ENCODE measurements at regions not wholly inside any gene's neighbourhood (a gene's known extent, or its start where the extent isn't known, plus 50 kb on each side); places are given as distances from the start of the nearest gene placed in this dataset.

DNA sequence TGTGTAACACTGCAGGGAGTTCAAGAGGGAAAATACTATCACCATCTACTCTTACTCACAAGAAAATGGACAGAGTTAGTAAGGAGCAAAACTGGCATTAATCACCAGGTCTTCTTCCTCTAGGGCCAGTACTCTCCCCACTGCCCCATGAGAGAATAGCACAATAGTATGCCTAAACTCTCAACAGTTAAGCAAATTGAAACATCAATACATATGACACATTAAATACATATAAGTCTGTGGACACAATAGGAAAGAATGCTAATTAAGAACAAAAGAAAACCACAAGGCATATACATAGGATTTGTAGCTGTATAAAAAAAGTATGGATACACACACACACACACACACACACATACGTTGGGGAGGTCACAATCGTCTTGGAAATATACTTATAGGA, 197.9 kb upstream of the BDNF start:
- TF ChIP-seq, protein P1, sequence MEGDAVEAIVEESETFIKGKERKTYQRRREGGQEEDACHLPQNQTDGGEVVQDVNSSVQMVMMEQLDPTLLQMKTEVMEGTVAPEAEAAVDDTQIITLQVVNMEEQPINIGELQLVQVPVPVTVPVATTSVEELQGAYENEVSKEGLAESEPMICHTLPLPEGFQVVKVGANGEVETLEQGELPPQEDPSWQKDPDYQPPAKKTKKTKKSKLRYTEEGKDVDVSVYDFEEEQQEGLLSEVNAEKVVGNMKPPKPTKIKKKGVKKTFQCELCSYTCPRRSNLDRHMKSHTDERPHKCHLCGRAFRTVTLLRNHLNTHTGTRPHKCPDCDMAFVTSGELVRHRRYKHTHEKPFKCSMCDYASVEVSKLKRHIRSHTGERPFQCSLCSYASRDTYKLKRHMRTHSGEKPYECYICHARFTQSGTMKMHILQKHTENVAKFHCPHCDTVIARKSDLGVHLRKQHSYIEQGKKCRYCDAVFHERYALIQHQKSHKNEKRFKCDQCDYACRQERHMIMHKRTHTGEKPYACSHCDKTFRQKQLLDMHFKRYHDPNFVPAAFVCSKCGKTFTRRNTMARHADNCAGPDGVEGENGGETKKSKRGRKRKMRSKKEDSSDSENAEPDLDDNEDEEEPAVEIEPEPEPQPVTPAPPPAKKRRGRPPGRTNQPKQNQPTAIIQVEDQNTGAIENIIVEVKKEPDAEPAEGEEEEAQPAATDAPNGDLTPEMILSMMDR (IDR thresholded peaks at IDR 0.05) = no peak
- H3K4me3 Mint-ChIP-seq (ENCODE audit: unreplicated experiment) = no peak overlapping the region
- H3K4me1 Mint-ChIP-seq (ENCODE audit: low read depth) = peaks cover 14% of the 10 kb centered on the region
- no peak overlapping the region for H3K27ac Mint-ChIP-seq (ENCODE audit: unreplicated experiment)
- no peaks in the 10 kb centered on the region for H3K36me3 Mint-ChIP-seq (ENCODE audit: low read depth)
- DNase-seq (ENCODE audit: low spot score) = no peak
- no peaks in the 10 kb centered on the region for H3K27me3 Mint-ChIP-seq (ENCODE audit: low read depth)
- H3K9me3 Mint-ChIP-seq (ENCODE audit: low read depth) = no peaks in the 10 kb centered on the region

DNA sequence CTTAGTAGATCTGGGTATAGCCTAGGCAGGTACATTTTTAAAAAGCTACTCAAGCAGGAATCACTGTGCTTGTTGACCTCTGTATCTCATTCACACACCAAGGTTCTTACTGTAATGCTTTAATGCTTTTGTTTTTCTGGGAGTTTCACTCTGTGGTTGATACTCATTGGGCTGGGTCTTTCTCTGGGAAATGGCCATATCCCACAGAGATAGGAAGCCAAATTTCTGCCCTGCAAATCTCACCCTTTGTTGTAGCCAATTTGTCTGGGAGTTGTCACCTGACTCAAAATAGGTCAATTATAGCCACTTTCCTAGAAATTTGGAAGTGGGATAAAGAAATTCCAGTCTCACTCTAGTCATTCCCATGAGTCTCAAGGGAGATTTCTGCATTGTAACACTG, 195.8 kb upstream of the BDNF start:
- Mint-ChIP-seq H3K27ac (ENCODE audit: unreplicated experiment) (no peak overlapping the region), H3K9me3 (ENCODE audit: low read depth) (no peaks in the 10 kb centered on the region), H3K27me3 (ENCODE audit: low read depth) (no peaks in the 10 kb centered on the region), H3K4me1 (ENCODE audit: low read depth) (peaks cover 7% of the 10 kb centered on the region), H3K36me3 (ENCODE audit: low read depth) (no peaks in the 10 kb centered on the region), H3K4me3 (ENCODE audit: unreplicated experiment) (no peak overlapping the region)
- DNase-seq (ENCODE audit: low spot score) = no peak
- TF ChIP-seq, protein P1 (IDR thresholded peaks at IDR 0.05) = no peak

DNA sequence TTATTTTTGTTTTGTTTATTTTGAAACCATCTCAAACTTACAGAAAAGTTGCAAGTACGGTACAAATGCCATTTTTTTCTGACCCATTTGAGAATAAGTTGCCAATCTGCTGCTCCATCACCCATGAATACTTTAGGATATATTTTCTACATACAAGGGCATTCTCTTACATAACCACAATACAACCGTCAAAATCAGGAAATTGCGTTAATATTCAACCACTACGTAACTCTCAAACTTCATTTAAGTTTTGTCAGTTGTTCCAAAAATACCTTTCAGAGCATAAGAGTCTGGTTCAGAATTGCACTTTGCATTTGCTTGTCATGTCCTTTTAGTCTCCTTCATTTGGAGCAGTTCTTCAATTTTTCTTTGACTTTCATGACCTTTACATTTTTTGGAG, 194.3 kb upstream of the BDNF start:
- TF ChIP-seq, protein P1 (IDR thresholded peaks at IDR 0.05) = no peak
- Mint-ChIP-seq H3K4me3 (ENCODE audit: unreplicated experiment) (no peak overlapping the region), H3K27me3 (ENCODE audit: low read depth) (peaks cover 2% of the 10 kb centered on the region), H3K4me1 (ENCODE audit: low read depth) (peaks cover 7% of the 10 kb centered on the region), H3K36me3 (ENCODE audit: low read depth) (peaks cover 2% of the 10 kb centered on the region), H3K9me3 (ENCODE audit: low read depth) (no peaks in the 10 kb centered on the region), H3K27ac (ENCODE audit: unreplicated experiment) (peak overlapping the region; percentile 64)
- no peak for DNase-seq (ENCODE audit: low spot score)

DNA sequence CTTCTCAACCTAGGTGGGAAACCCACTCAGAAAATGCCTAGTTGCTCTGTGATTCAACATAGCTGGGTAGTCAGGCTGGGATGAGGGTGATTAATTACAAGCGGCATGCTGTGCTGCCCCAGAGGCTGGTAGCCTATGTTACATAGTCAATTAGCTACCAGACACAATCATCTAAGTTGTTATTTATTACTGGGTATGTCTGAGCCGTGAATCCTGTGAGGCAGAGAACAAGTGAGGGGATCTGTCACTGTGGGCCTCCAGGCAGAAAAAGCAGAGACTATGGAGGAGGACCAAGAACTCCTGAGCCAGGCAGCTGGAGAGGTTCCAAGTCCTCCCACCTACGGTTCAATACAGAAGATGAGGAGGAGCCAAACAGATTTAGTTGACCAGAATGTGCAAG, 186.6 kb upstream of the BDNF start:
- no peak for DNase-seq (ENCODE audit: low spot score)
- Mint-ChIP-seq H3K4me3 (ENCODE audit: unreplicated experiment) (no peak overlapping the region), H3K27me3 (ENCODE audit: low read depth) (peaks cover 2% of the 10 kb centered on the region), H3K27ac (ENCODE audit: unreplicated experiment) (no peak overlapping the region), H3K36me3 (ENCODE audit: low read depth) (peaks cover 4% of the 10 kb centered on the region), H3K4me1 (ENCODE audit: low read depth) (peaks cover 8% of the 10 kb centered on the region), H3K9me3 (ENCODE audit: low read depth) (no peaks in the 10 kb centered on the region)
- TF ChIP-seq, protein P1 (IDR thresholded peaks at IDR 0.05) = no peak

DNA sequence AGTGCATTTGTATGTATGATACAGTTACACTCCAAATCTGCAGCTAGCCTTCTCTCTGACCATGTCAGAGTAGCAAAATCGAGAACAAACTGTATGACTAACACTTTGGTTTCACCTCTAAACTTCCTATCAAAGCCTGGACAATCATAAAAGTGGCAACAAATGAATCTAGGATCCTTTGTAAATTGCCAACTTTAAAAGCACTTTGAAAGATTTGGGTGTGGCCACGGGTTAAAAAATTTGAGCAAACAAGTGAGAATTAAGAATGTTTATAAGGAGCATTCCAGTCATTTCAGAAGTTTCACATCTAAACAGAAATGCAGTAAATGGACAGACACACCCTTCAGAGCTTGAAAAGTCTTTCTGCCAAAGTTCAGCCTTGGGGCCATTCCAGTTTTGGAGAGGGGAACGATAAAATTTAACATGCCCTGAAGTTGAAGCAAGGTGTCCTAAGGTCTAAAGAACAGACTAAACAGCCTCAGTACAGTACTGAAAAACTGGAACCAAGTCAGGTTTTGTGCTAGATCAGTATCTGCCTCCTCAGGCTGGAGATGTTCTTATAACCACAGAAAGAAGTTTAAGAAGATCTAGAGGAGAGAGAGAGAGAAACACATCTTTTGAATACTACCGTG, 181.9 kb upstream of the BDNF start:
- Mint-ChIP-seq H3K36me3 (ENCODE audit: low read depth) (no peaks in the 10 kb centered on the region), H3K27me3 (ENCODE audit: low read depth) (peaks cover 2% of the 10 kb centered on the region), H3K4me3 (ENCODE audit: unreplicated experiment) (no peak overlapping the region), H3K9me3 (ENCODE audit: low read depth) (no peaks in the 10 kb centered on the region), H3K27ac (ENCODE audit: unreplicated experiment) (no peak overlapping the region), H3K4me1 (ENCODE audit: low read depth) (peaks cover 17% of the 10 kb centered on the region)
- DNase-seq (ENCODE audit: low spot score) = no peak
- TF ChIP-seq, protein P1 (IDR thresholded peaks at IDR 0.05) = no peak

All from chondrocyte (in vitro differentiated cells).